ENCODE measurements at regions not wholly inside any gene's neighbourhood (a gene's known extent, or its start where the extent isn't known, plus 50 kb on each side); places are given as distances from the start of the nearest gene placed in this dataset.
A peak's percentile ranks its signal among the peaks of the same experiment; 100 is the strongest.
"Not testable (repeated sequence)": the region's sequence is repeated elsewhere in the genome, so short reads cannot be mapped to it uniquely, and the experiment has no call there.

DNA sequence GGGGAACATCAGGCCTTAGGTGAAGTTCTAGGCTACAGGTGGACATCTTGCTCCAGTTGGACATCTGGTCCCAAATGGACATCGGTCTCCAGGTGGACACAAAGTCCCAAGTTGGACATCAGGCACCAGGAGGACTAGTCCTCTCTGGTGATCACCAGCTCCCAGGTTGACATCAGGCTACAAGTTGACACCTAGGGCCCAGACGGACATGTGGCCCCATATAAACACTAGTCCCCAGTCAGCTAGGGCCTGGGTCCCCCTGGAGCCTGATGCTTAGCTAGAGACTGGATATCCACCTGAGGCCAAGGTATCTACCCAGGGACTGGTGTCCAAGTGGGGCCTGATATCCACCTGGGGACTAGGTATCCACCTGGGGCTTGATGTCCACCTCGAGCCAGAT, 75.8 kb upstream of the ZNF337 start:
- DNase-seq = not testable (repeated sequence)

DNA sequence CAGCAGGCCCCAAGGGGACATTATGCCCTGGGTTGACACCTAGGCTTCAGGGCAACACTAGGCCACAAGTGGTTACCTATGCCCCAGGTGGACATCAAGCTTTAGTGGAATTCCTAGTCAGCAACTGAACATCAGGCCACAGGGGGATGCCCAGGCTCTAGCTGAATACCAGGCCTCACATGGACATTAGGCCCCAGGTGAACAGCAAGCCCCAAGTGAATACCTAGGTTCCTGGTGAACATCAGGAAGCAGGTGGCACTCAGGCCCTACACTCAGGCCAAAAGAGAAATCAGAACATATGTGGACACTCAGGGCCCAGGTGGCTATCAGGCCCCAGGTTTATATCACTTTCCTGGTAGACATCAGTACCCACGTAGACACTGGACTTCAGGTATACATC, 75.2 kb upstream of the ZNF337 start:
- DNase-seq = not testable (repeated sequence)

GRCh38 chr20:25761596-25761995, 64.9 kb upstream of the ZNF337 start:
- DNase-seq = no peak

DNA sequence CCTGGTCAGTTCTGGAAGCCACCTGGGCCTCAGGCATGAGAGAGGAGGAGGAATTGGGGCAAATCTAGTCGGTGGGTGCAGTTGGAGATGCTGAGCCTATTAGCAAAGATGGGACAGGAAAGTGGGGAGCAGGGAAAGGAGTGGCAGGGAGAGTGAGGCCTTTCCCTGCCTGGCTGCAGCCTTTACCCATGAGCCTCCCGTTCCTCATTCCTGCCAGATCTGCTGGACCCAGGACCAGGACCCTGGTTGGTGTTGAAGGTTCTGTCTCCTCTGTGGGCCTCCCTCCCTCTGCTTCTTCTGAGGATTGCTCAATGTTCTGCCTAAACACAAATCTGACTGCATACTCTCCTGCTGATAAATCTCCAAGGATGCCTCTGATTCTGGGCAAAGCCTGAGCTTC, 64.4 kb upstream of the ZNF337 start:
- DNase-seq = not testable (repeated sequence)

DNA sequence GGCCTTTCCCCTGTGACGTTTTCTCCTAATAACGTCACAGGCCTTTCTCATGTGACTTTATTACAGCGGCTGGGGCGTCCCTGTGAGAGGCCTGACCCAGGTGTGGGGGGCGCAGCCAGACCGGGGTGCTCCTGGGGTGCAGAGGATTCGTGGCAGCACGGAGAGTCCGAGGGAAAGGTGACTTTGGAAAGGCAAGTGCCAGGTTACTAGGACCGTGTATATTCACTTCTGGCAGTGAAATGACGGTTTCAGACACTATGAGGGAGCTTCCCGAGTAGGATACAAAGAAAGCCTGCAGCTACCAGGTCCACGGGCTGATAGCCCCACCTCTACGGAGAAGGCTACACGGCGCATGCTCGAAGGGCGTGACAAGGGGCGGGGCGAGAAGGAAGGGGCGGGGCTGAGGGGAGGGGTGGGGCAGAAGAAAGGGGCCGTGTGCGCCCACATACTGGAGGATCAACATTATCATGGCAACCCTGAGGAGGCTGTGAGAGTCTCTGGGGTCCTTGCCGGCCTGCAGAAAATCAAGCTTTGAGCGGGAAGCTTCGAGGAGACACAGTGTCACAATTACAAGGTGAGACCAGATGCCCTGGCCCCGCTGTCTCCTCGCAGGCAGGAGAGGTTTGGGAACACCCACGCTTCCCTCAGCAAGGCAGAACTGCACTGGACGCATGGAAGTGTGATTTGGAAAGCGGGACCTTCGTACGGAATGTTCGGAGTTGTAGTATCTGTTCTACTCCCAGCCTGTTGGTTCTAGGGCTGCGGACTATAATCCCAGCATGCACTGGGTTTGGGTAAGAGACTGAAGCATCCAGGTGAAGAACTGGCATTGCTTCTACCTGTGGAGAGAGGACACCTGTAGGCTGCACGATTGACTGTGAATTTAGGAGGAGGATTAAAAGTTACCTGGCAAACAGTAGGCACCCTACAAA, 54.4 kb upstream of the ZNF337 start:
- peak; percentile 54 for DNase-seq

DNA sequence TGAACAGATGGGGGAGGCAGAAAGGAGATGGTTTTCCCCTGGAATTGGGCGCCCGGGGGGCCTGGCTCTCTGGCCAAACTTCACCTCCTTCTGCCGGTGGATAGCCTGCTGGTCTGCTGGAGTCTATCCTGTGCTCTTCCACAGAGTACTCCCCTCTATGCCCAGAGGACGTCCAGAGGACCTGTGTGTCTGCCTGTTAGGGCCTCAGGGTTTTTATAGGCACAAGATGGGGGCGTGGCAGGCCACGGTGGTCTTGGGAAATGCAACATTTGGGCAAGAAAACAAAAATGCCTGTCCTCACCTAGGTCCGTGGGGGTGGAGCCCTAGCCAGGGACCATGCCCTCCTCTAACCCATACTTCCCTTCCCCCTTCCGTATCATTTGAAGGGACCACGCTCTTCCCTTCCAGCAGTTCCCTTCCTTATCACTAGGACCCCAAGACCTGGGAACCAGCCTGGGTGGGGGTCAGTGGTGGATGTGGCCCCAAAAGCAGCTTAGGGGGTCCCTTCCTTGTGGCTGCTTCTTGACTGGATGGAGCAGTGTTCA, 53.6 kb upstream of the ZNF337 start:
- no peak for DNase-seq

- no peak for DNase-seq
Observed at GRCh38 chr20:25749649-25750048, 53.0 kb upstream of the ZNF337 start.
